K562 (cell line): ENCODE measurements at regions not wholly inside any gene's neighbourhood (a gene's known extent, or its start where the extent isn't known, plus 50 kb on each side); places are given as distances from the start of the nearest gene placed in this dataset.

Experiments used
- ATAC-seq: fragments of 200-7000 bp; cut with Tn5 transposase; 3 replicates; pipeline ENCODE4 v1.9.1; 2020; ENCODE audit warnings: moderate library complexity
- BruUV-seq: library from RNA; stranded (reverse); fragments of 400-500 nt; replicated peaks from 2 replicates; lab custom pipeline; 2021; lab: Mats Ljungman, UMichigan
- CTCF ChIA-PET: fragments of 300-600 bp; formaldehyde crosslinking; extraction: SDS; loops from one replicate; lab custom pipeline; 2021; ENCODE audit warnings: low intra/inter-chr PET ratio; lab: Yijun Ruan, JAX
- POLR2A ChIA-PET: fragments of 300-600, 350-650 bp; sonication (Branson Sonifier 250); formaldehyde crosslinking; extraction: SDS; loops from one replicate; lab custom pipeline; 2021; ENCODE audit warnings: antibody characterized with exemption, inconsistent platforms; lab: Yijun Ruan, JAX
- DNase-seq, 4 experiments: peaks; one replicate each; pipeline versions ENCODE4 v3.0.0 to v3.0.0-alpha.2; 2011 to 2018; ENCODE audit warnings: low spot score in 3 of 4, mixed read lengths in 3 of 4; ENCODE audit errors: extremely low read depth in 1 of 4
- FAIRE-seq: peaks from 2 replicates; lab custom pipeline; 2011; peaks lifted over from hg19 to GRCh38; lab: Jason Lieb, UNC
- H2AFZ ChIP-seq: 2 replicates; pipeline ENCODE4 v1.6.0; 2011; ENCODE audit warnings: low read depth, low read length, control low read depth, inconsistent platforms
- H3K27ac ChIP-seq: fragments of 200-600 bp; 3 replicates; pipeline ENCODE4 v1.8.0; 2011; ENCODE audit warnings: low read depth, mild to moderate bottlenecking, control low read depth, inconsistent platforms, low read length, moderate library complexity, mixed read lengths; ENCODE audit errors: extremely low read depth
- H3K27me3 ChIP-seq, 2 experiments: fragments of 300-600 bp in 1 of 2; 2 replicates in 1 of 2; 3 replicates in 1 of 2; pipeline versions ENCODE4 v1.6.0 to v1.8.0; 2011; ENCODE audit warnings: inconsistent platforms in 2 of 2, low read length in 2 of 2, mild to moderate bottlenecking in 1 of 2, mixed read lengths in 1 of 2, moderate library complexity in 1 of 2; ENCODE audit not compliant: control insufficient read depth in 2 of 2, insufficient read depth in 2 of 2
- H3K36me3 ChIP-seq: fragments of 300-600 bp; 3 replicates; pipeline ENCODE4 v1.8.0; 2011; ENCODE audit warnings: mild to moderate bottlenecking, low read length, inconsistent platforms; ENCODE audit not compliant: control insufficient read depth, insufficient read depth
- H3K4me1 ChIP-seq, 2 experiments: fragments of 200-600 bp in 1 of 2; replicated peaks in 1 of 2; 2 replicates in 1 of 2; 3 replicates in 1 of 2; pipeline versions ENCODE4 v1.5.1 to v1.8.0; 2011; ENCODE audit warnings: inconsistent platforms in 2 of 2, low read length in 2 of 2, mild to moderate bottlenecking in 1 of 2, mixed read lengths in 1 of 2, moderate library complexity in 1 of 2; ENCODE audit not compliant: control insufficient read depth in 2 of 2, insufficient read depth in 2 of 2
- H3K4me2 ChIP-seq: 2 replicates; pipeline ENCODE4 v1.6.1; 2011; ENCODE audit warnings: low read length, control low read depth, inconsistent platforms, mixed read lengths; ENCODE audit not compliant: insufficient read depth
- H3K4me3 ChIP-seq: fragments of 200-600 bp; sonication (generic), shearing (Covaris generic); 2 replicates; pipeline ENCODE4 v1.5.1; 2016; ENCODE audit warnings: control low read depth, inconsistent platforms
- H3K79me2 ChIP-seq: fragments of 200-600 bp; 3 replicates; pipeline ENCODE4 v1.8.0; 2011; ENCODE audit warnings: low read length, inconsistent platforms; ENCODE audit not compliant: control insufficient read depth, insufficient read depth
- H3K9ac ChIP-seq, 2 experiments: 2 replicates each; pipeline versions ENCODE4 v1.6.0 to v1.6.1; 2011; ENCODE audit warnings: low read depth in 2 of 2, low read length in 2 of 2, control low read depth in 1 of 2, inconsistent platforms in 1 of 2, mild to moderate bottlenecking in 1 of 2, mixed read lengths in 1 of 2; ENCODE audit not compliant: insufficient read depth in 1 of 2
- H3K9me1 ChIP-seq: one replicate; pipeline ENCODE4 v1.6.0; 2011; ENCODE audit warnings: inconsistent platforms, mild to moderate bottlenecking, low read length, moderate library complexity; ENCODE audit not compliant: control insufficient read depth, insufficient read depth
- H3K9me3 ChIP-seq: replicated peaks from 2 replicates; pipeline ENCODE4 v1.5.1; 2011; ENCODE audit warnings: low read depth, low read length, inconsistent platforms; ENCODE audit not compliant: control insufficient read depth, insufficient read depth
- H4K20me1 ChIP-seq: replicated peaks from 2 replicates; pipeline ENCODE4 v1.6.1; 2011; ENCODE audit warnings: low read length, inconsistent platforms, mixed read lengths; ENCODE audit not compliant: control insufficient read depth, insufficient read depth
- BRD9 ChIP-seq: fragments of 450-650 bp; IDR thresholded peaks from 2 replicates; pipeline ENCODE4 v1.6.1; 2018; ENCODE audit warnings: low read depth; ENCODE audit not compliant: partially characterized antibody
- HNRNPUL1 ChIP-seq: fragments of 200-400 bp; formaldehyde crosslinking; IDR thresholded peaks from 2 replicates; pipeline ENCODE4 v1.6.1; 2017; ENCODE audit warnings: low read length
- THAP7 ChIP-seq: fragments of 250-450 bp; sonication (Bioruptor Pico); IDR thresholded peaks from 2 replicates; pipeline ENCODE4 v1.5.0; 2021
- ZNF696 ChIP-seq: fragments of 250-450 bp; sonication (Bioruptor Pico); conservative IDR thresholded peaks from 2 replicates; pipeline ENCODE4 v1.4.0; 2020; ENCODE audit warnings: mild to moderate bottlenecking, moderate library complexity
- ZNF764 ChIP-seq: fragments of 250-450 bp; sonication (Bioruptor Pico); IDR thresholded peaks from 2 replicates; pipeline ENCODE4 v1.4.0; 2020; ENCODE audit warnings: low read depth, mild to moderate bottlenecking, moderate library complexity
- WGBS: fragments of 100-300 bp; shearing (Covaris generic); methylation state at CpG from one replicate; pipeline ENCODE4 v1.1.6; 2016; ENCODE audit warnings: low coverage, mixed read lengths; ENCODE audit not compliant: insufficient coverage; ENCODE audit errors: missing lambda C conversion rate; 5-methylcytosine and 5-hydroxymethylcytosine counted together
- in situ Hi-C: fragments of 300-500 bp; cut with MboI; formaldehyde crosslinking; loops from 4 replicates; pipeline ENCODE4 v1.15.0; 2018; ENCODE audit warnings: inconsistent platforms, mixed read lengths
- intact Hi-C: fragments of 100-400 bp; cut with micrococcal nuclease; formaldehyde crosslinking; loops from 2 replicates; pipeline ENCODE4 v1.14.2; 2022
- TF ChIP-seq, protein P1 (sequence below): IDR thresholded peaks from 3 replicates; pipeline ENCODE4 v1.6.1; 2011; ENCODE audit warnings: borderline replicate concordance, mild to moderate bottlenecking, moderate library complexity; ENCODE audit not compliant: insufficient read length; ENCODE audit errors: extremely low read depth

DNA sequence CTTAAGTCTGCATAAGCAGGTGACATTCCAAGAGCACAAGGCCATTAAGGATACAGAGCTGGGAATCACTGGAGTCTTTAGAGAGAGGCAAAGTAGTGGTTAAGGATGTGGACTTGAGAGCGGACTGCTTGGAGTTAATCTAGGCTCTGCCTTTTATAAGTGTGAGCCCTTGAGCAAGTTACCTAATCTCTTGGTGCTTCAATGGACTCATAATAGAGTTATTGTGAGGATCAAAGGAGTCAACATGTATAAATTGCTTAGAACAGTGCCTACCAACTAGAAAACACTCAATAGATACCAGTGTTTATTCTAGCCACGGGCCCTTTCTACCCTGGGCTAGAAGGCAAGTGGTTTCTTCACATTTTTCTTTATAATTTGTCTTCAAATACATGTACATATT is 819.4 kb downstream of the NR2F1-AS1 start:
- no peaks in the 10 kb centered on the region for H3K36me3 ChIP-seq
- H3K4me2 ChIP-seq = no peak overlapping the region
- 0% methylated on average over 2 of the region's 2 CpGs for WGBS
- no peak for TF ChIP-seq THAP7 (CRISPR knock-in tag)
- TF ChIP-seq BRD9 = no peak
- TF ChIP-seq ZNF696 = no peak
- TF ChIP-seq, protein P1, sequence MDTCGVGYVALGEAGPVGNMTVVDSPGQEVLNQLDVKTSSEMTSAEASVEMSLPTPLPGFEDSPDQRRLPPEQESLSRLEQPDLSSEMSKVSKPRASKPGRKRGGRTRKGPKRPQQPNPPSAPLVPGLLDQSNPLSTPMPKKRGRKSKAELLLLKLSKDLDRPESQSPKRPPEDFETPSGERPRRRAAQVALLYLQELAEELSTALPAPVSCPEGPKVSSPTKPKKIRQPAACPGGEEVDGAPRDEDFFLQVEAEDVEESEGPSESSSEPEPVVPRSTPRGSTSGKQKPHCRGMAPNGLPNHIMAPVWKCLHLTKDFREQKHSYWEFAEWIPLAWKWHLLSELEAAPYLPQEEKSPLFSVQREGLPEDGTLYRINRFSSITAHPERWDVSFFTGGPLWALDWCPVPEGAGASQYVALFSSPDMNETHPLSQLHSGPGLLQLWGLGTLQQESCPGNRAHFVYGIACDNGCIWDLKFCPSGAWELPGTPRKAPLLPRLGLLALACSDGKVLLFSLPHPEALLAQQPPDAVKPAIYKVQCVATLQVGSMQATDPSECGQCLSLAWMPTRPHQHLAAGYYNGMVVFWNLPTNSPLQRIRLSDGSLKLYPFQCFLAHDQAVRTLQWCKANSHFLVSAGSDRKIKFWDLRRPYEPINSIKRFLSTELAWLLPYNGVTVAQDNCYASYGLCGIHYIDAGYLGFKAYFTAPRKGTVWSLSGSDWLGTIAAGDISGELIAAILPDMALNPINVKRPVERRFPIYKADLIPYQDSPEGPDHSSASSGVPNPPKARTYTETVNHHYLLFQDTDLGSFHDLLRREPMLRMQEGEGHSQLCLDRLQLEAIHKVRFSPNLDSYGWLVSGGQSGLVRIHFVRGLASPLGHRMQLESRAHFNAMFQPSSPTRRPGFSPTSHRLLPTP = no peak
- TF ChIP-seq ZNF764 (CRISPR knock-in tag) = no peak
- no peak for TF ChIP-seq HNRNPUL1
- ChIA-PET CTCF (no interaction called here), POLR2A (no interaction called here)
- ATAC-seq (no peak), DNase-seq (no peak), FAIRE-seq (no peak)
- no peaks in the 10 kb centered on the region for H3K9me1 ChIP-seq
- H4K20me1 ChIP-seq = no peaks in the 10 kb centered on the region
- no peak overlapping the region for H3K27ac ChIP-seq
- H3K4me1 ChIP-seq = no peaks in the 10 kb centered on the region
- no peak overlapping the region for H3K9ac ChIP-seq
- no peaks in the 10 kb centered on the region for H3K9me3 ChIP-seq
- H2AFZ ChIP-seq = no peak overlapping the region
- in situ Hi-C loops = no loop called here
- no peak overlapping the region for H3K4me3 ChIP-seq
- H3K27me3 ChIP-seq = no peaks in the 10 kb centered on the region
- intact Hi-C loops = no loop called here
- BruUV-seq = no TSS peak
- no peaks in the 10 kb centered on the region for H3K79me2 ChIP-seq
